Right renal pelvis (tissue), 4 donors: ENCODE measurements at regions not wholly inside any gene's neighbourhood (a gene's known extent, or its start where the extent isn't known, plus 50 kb on each side); places are given as distances from the start of the nearest gene placed in this dataset.
"Not testable (repeated sequence)": the region's sequence is repeated elsewhere in the genome, so short reads cannot be mapped to it uniquely, and the experiment has no call there.

Experiments
- DNase-seq, 4 donors: peaks; one replicate each; pipeline ENCODE4 v3.0.0-alpha.2; 2013; ENCODE audit warnings: low read depth in 4 of 4, low spot score in 3 of 4, missing footprints in 1 of 4

DNA sequence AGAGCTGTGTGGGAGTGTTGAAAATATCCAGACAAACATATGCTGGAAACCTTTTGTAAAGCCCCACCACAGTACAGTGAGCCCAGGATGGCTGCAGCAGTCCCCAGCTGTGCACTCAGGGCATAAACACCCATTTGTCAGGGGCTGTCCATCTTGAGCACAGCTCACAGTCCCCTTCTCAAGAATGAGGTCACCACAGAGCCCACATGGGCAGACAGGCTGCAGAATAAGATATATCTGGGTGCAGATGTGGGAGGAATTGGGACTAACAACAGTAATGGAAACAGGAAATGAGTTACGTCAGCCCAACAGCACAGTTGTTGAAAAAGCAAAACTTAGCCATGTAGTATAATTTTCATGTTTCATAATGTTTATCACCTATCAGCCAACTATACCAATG lies 219.6 kb downstream of the ETAA1 start:
- DNase-seq: peak in 2 of 4 donors; percentile 5 to 7

DNA sequence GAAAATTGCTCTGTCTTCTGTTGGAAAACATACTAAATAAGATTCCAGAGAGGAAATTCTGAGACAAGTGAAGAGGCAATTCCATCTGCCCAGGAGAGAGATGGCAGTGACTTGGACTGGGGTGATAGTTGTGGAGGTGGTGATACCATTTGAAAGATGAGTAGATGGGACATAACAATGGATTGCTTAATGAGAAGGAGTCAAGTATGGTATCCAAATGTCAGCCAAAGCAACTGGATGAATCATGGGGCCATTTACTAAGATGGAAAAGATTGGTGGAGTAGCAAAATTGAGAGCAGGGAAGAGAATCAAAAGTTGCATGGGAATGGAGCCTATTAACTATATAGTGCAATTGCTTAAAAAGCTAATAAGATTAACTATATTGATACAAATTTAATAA lies 222.1 kb downstream of the ETAA1 start:
- DNase-seq: no peak

- DNase-seq: not testable (repeated sequence)
Measured at GRCh38 chr2:67623741-67624140, 226.6 kb downstream of the ETAA1 start.

DNA sequence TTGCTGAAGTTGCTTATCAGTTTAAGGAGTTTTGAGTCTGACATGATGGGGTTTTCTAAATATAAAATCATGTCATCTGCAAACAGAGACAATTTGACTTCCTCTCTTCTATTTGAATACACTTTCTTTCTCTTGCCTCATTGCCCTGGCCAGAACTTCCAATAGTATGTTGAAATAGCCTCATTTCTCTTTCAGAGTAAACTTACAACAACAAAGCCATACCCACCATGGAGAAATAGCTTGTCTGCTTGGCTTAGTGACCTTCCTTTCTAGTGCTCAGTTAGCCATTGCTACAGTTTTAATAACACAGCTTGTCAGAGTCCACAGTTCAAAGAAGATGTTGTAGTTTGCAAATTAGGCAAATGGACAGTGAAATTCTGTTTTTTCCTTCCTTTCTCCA lies 228.0 kb downstream of the ETAA1 start:
- no peak for DNase-seq

DNA sequence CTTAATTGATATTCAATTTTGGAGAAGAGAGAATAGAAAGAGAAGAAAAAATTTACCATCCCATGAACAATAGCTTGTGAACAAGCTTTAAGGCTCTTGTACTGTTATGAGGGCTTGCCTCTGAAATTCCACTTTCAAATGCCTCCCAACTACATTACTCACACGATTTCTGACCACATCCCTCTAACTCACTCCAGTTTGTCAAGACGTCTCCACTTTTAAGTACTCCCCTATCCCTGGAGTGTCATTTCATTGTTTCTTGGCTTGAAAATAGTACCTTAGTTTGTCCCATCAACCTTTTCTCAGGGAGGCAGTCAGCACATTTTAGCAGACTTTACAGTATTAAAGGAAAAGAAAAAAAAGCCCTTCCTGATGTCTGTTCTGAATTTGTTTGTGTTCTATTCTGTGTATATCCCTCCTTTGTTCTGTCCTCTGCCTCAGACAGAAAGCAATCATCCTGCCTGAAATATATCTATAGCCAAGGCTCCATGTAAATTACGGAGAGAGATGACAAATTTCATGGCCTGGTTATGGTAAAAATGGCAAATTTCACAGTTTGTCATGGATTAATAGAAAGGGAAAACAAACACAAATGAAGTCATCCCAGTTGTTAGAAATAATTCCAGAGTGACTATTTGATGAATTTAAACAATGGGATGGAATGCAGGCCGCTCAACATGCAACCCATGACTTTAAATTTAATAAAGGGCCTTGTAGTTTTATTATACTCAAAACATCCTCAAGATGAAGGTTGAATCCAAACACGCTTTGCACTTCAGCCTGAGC lies 228.8 kb downstream of the ETAA1 start:
- no peak for DNase-seq

DNA sequence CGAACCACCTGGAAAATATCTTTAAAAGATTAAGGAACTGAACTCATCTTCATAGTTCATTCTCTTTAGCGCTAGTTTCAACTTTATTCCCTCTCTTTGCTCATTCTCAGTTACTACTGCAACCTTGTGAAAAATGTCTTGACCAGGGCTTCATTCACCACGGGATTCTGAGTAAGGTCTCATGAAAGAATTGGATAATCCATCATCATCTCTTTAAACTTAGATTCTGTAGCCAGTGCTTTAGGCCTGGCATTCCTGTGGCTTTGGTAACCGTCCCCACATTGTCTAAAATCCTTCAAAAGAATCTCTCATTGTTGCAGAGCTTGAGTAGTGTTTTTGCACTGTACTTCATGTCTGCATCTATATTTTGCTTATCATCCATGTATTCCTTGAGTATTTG lies 229.5 kb downstream of the ETAA1 start:
- no peak for DNase-seq

GRCh38 chr2:67627456-67628207 lies 230.5 kb downstream of the ETAA1 start:
- no peak for DNase-seq

DNA sequence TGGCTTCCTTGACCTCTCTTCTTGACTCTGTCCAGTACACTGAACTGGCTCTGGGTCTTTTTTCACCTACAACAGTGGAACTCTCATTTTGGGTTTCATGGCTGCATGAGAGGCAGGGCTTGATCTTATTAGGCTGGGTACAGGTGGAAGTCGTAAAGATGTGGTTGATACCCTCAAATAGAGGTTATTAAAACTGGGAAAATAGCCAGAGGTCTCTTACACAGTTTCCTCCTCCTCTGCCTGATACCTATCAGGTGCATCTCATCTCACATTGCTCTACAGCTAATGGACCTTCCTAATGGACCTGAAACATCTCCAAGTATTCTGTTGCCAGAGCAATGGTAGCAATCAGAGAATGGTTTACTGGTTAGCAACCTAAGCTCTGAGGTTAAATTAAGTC lies 231.8 kb downstream of the ETAA1 start:
- no peak for DNase-seq

GRCh38 chr2:67631483-67631882 lies 234.3 kb downstream of the ETAA1 start:
- DNase-seq: no peak

DNA sequence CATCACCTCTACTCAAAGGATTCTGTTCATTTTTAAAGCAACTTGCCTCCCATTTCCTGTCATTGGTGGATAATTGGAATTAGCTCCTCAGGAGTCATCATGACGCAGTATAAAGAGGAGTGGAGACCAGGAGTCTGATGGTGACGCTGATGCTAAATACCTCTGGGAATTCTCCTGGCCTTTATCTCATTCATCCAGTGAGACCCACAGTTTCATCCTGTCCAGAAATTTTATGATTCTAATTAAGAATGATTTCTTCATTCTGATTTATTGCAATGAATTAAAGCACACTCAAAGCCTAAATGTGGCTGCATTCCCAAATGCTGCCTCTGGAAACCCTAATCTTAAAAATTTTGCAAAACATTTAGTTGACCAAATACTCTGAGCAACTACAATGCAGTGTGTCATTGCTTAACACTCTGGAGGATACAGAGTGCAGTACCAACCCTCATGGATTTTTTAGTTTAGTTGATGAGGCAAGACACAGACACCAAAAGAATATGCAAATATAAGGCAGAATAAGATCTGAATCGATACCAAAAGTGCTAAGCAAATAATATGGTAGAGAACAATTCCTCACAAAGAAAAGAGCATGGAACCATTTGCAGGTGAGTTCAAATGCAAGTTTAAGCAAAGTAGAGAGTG lies 236.2 kb downstream of the ETAA1 start:
- no peak for DNase-seq

- no peak for DNase-seq
Measured at GRCh38 chr2:67638146-67638545, 241.0 kb downstream of the ETAA1 start.

DNA sequence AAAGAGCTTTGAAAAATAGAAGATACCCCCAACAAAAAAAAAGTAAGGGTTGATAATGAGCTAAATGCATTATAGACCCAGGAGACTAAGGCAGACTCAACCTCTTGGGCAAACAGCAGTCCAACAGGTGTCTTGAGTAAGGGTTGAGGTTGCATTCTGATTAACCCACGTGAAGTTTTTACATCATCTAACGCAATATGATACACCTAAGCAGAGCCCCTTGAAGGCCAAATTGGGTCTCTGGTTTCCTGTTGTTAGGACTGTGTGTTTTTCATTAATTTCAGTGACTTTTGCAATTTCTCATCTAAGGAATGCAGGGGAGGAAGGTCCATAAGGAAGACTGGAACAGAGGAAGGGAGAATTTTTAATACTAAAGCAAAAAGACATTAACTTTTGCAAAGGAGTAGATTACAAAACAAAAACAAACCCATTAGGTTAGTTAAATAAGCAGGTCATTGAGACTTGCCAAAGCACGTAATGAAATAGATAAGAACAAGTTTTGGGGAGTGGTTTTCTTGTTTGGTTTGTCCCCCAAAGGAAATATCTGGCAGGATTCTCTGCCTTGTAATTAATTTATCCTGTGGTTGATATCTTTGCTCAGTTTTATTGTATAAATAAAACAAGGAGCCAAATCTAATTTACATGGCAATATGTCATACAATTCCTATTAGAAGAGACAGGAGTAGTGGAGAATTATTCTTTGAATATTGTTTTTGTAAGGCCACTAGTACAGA lies 244.3 kb downstream of the ETAA1 start:
- no peak for DNase-seq

DNA sequence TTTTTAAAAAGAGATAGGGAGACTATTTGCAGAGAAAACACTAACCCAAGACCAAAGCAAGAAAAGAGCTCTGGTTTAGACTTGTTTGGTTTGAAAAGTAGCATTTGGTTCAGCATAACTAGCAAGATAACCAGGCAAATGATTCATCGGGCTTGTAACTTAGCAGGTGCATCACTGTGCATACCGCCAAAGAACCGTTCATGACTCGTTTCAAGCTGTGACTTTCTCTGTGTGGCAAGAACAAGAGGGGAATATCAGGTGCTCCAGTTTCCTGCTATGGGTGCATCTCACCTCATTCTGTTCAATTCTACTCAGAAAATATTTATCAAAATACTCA lies 244.9 kb downstream of the ETAA1 start:
- DNase-seq: no peak

DNA sequence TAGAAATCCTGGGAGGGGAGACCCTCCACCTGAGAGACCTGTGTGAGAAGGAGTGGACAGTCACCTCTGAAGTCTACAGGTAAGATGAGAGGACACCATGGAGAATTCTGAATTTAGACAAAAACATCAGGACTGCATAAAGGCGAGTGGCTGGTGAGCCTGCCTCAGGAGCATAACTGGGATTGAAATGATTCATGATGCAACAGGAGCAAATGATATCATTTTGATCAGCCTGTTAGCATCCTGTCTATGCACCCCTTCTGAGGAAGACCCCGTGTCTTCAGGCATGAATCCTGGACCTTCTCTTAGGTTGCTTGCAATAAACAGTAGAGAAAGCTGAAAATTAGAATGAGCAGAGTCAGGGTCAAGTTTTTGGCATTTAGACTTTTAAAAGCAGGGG lies 245.8 kb downstream of the ETAA1 start:
- no peak for DNase-seq

- no peak for DNase-seq
Measured at GRCh38 chr2:67645280-67646138, 248.4 kb downstream of the ETAA1 start.

- DNase-seq: no peak
Measured at GRCh38 chr2:67646714-67647333, 249.7 kb downstream of the ETAA1 start.

- DNase-seq: no peak
Measured at GRCh38 chr2:67649331-67650261, 252.5 kb downstream of the ETAA1 start.

GRCh38 chr2:67650291-67651133 lies 253.4 kb downstream of the ETAA1 start:
- peak; percentile 64 to 87 (median 78) for DNase-seq
